Ectodermal cell (in vitro differentiated cells): ENCODE measurements at regions not wholly inside any gene's neighbourhood (a gene's known extent, or its start where the extent isn't known, plus 50 kb on each side); places are given as distances from the start of the nearest gene placed in this dataset.
"Not testable (repeated sequence)": the region's sequence is repeated elsewhere in the genome, so short reads cannot be mapped to it uniquely, and the experiment has no call there.

ENCODE experiments used
- H3K27ac ChIP-seq: 2 replicates; pipeline ENCODE4 v1.7.0; 2013; ENCODE audit warnings: mild to moderate bottlenecking, low read depth, low read length; ENCODE audit not compliant: insufficient read depth, poor library complexity, severe bottlenecking
- H3K27me3 ChIP-seq: 2 replicates; pipeline ENCODE4 v1.7.0; 2013; ENCODE audit warnings: mild to moderate bottlenecking, low read length; ENCODE audit not compliant: insufficient read depth, control insufficient read depth, poor library complexity, severe bottlenecking
- H3K36me3 ChIP-seq: one replicate; pipeline ENCODE4 v1.7.0; 2013; ENCODE audit warnings: low read length; ENCODE audit not compliant: control insufficient read depth, insufficient read depth
- H3K4me1 ChIP-seq: one replicate; pipeline ENCODE4 v1.7.0; 2013; ENCODE audit warnings: low read length; ENCODE audit not compliant: control insufficient read depth, insufficient read depth
- H3K4me3 ChIP-seq: 2 replicates; pipeline ENCODE4 v1.7.0; 2013; ENCODE audit warnings: low read depth, low read length, control low read depth; ENCODE audit not compliant: insufficient read depth
- H3K9me3 ChIP-seq: 2 replicates; pipeline ENCODE4 v1.7.0; 2013; ENCODE audit warnings: mild to moderate bottlenecking, low read length, moderate library complexity; ENCODE audit not compliant: control insufficient read depth
- WGBS, 2 experiments: methylation state at CpG; one replicate each; pipeline ENCODE4 v1.1.7; 2013; ENCODE audit warnings: missing lambda C conversion rate in 2 of 2; 5-methylcytosine and 5-hydroxymethylcytosine counted together

DNA sequence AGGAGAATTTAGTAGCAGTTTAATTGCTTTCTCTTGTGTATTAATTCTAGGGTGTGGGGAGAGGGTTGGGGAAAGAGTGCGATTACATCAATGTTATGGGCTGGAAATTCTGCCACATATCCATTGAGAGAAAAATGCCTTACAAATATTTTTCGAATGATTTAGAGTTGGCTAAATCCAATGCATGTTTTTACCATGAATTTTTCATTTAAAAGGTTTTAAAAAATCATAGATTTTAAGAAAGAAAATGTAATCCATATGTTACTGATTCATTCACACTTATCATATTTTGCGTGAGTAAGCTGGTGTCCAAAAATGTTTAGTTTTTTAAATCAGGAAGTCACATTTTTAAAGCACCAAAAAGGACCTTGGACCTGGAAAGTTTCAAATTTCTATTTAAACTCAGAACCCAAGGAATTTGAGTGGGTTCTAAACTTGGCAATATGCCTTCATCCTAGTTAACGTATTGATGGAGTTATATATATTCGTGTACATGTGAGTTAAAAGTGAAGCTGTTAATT, 627.4 kb upstream of the CITED2 start:
- H3K27ac ChIP-seq = no peak overlapping the region
- no peak overlapping the region for H3K4me3 ChIP-seq
- H3K27me3 ChIP-seq = no peaks in the 10 kb centered on the region
- H3K36me3 ChIP-seq = no peaks in the 10 kb centered on the region
- WGBS, 2 experiments = 95 to 100% methylated on average over 2 to 5 of the region's 5 CpGs
- H3K4me1 ChIP-seq = peaks cover 5% of the 10 kb centered on the region
- no peaks in the 10 kb centered on the region for H3K9me3 ChIP-seq

GRCh38 chr6:140001005-140001404, 626.6 kb upstream of the CITED2 start:
- Histone ChIP-seq H3K27me3 (no peaks in the 10 kb centered on the region), H3K4me3 (no peak overlapping the region), H3K27ac (no peak overlapping the region), H3K4me1 (peaks cover 5% of the 10 kb centered on the region), H3K9me3 (no peaks in the 10 kb centered on the region), H3K36me3 (no peaks in the 10 kb centered on the region)
- 88 to 96% methylated on average over 2 of the region's 2 CpGs for WGBS, 2 experiments

GRCh38 chr6:139999661-140000060, 625.2 kb upstream of the CITED2 start:
- H3K36me3 ChIP-seq, H3K4me1 ChIP-seq, H3K4me3 ChIP-seq, H3K9me3 ChIP-seq, H3K27ac ChIP-seq, H3K27me3 ChIP-seq: not testable (repeated sequence)
- WGBS, 2 experiments = 96 to 97% methylated on average over 18 of the region's 18 CpGs

GRCh38 chr6:139998478-139998877, 624.0 kb upstream of the CITED2 start:
- H3K9me3 ChIP-seq, H3K4me1 ChIP-seq, H3K27ac ChIP-seq, H3K36me3 ChIP-seq, H3K4me3 ChIP-seq, H3K27me3 ChIP-seq: not testable (repeated sequence)
- 86 to 94% methylated on average over 10 to 11 of the region's 11 CpGs for WGBS, 2 experiments

- no peaks in the 10 kb centered on the region for H3K36me3 ChIP-seq
- H3K27ac ChIP-seq = no peak overlapping the region
- H3K9me3 ChIP-seq = no peaks in the 10 kb centered on the region
- no peaks in the 10 kb centered on the region for H3K27me3 ChIP-seq
- no peaks in the 10 kb centered on the region for H3K4me1 ChIP-seq
- no peak overlapping the region for H3K4me3 ChIP-seq
- WGBS, 2 experiments = 60 to 67% methylated on average over 6 of the region's 6 CpGs
These were observed 621.9 kb upstream of the CITED2 start for GRCh38 chr6:139996253-139996834.

DNA sequence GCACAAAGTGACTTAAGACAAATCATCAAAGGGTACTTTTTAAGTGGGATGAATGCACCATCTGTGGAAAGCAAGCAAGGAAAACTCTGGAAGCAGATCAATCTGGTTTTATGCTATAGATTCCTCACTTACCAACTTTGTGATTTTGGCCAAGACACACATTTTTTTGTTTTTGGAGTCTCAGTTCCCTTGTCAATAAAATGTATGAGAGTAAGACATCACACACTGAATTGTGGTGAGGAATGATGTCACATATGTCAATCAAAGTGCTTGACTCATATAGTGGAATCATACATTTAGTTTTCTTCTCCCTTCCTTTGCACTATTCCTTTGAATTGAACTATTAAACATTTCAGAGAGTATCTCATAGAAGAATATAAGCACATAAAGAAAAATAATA, 620.5 kb upstream of the CITED2 start:
- Histone ChIP-seq H3K4me1 (no peaks in the 10 kb centered on the region), H3K27me3 (no peaks in the 10 kb centered on the region), H3K27ac (no peak overlapping the region), H3K9me3 (no peaks in the 10 kb centered on the region), H3K36me3 (no peaks in the 10 kb centered on the region), H3K4me3 (no peak overlapping the region)

GRCh38 chr6:139990856-139991465, 616.5 kb upstream of the CITED2 start:
- Histone ChIP-seq H3K4me1 (no peaks in the 10 kb centered on the region), H3K27ac (no peak overlapping the region), H3K36me3 (no peaks in the 10 kb centered on the region), H3K9me3 (no peaks in the 10 kb centered on the region), H3K4me3 (no peak overlapping the region), H3K27me3 (no peaks in the 10 kb centered on the region)
- 77 to 79% methylated on average over 6 to 8 of the region's 8 CpGs for WGBS, 2 experiments

DNA sequence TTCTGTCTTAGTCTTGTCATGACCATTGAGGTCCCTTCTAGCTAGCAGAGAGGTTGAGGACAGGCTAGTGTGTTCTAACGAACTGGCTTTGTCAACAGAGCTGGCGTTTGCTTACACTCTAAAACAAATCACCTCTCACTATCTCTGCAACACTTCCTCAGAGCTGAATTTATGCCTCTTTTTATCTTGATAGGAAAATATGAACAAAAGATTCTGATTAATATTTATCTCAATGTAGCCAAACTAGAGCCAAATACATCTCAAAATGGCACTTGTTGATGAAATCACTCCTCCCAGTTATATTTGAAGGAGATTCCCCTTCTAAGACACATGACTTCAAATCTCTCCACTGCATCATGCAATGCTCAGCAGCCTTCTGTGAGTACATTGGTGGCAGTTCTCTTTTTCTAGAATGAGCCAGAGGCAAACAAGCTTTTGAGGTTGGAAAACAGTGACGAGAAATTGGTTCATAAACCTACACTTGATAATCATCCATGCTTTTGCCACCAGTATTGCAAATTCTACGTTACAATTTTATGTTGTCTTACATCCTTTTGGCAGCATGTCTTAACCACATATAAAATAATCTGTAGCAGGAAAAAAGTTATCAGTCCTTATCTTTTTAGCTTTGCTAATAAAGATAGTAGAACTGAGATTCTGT, 615.7 kb upstream of the CITED2 start:
- WGBS, 2 experiments = 66 to 67% methylated on average over 3 to 4 of the region's 4 CpGs
- no peaks in the 10 kb centered on the region for H3K27me3 ChIP-seq
- no peak overlapping the region for H3K27ac ChIP-seq

GRCh38 chr6:139988685-139989084, 614.2 kb upstream of the CITED2 start:
- no peak overlapping the region for H3K4me3 ChIP-seq
- no peaks in the 10 kb centered on the region for H3K27me3 ChIP-seq
- H3K27ac ChIP-seq = no peak overlapping the region
- H3K9me3 ChIP-seq = no peaks in the 10 kb centered on the region
- no peaks in the 10 kb centered on the region for H3K4me1 ChIP-seq
- no peaks in the 10 kb centered on the region for H3K36me3 ChIP-seq

More for the DNA sequence above, 615.7 kb upstream of the CITED2 start:
- Histone ChIP-seq H3K9me3 (no peaks in the 10 kb centered on the region), H3K4me1 (no peaks in the 10 kb centered on the region), H3K36me3 (no peaks in the 10 kb centered on the region), H3K4me3 (no peak overlapping the region)

DNA sequence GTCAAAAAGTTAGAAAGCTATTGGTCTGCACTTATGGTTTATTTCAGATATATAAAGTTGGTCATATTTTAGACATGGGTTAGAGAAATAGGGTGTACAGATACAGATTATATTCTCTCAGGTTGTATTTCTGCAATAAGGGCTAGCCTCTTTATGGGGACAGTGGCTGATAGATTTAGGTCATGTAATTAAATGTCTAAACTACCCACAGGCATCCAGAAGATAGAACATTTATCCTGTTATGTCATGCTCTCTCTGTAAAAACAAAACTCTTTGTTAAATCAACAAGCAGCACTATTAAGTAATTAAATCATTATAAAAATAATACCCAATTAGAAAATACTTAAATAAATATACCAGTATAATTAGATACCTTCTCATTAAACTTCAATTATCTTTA, 612.6 kb upstream of the CITED2 start:
- H3K27me3 ChIP-seq = no peaks in the 10 kb centered on the region
- H3K36me3 ChIP-seq = no peaks in the 10 kb centered on the region
- H3K27ac ChIP-seq = no peak overlapping the region
- H3K4me1 ChIP-seq = peaks cover 12% of the 10 kb centered on the region
- no peak overlapping the region for H3K4me3 ChIP-seq
- H3K9me3 ChIP-seq = no peaks in the 10 kb centered on the region
